ENCODE measurements at regions not wholly inside any gene's neighbourhood (a gene's known extent, or its start where the extent isn't known, plus 50 kb on each side); places are given as distances from the start of the nearest gene placed in this dataset.
A peak's percentile ranks its signal among the peaks of the same experiment; 100 is the strongest.

GRCh38 chr10:57880446-57881227 lies 387.1 kb downstream of the IPMK start:
- peak; percentile 59 for DNase-seq (ENCODE audit: low read depth)

GRCh38 chr10:57874810-57875209 lies 392.9 kb downstream of the IPMK start:
- no peak for DNase-seq (ENCODE audit: low read depth)

DNA sequence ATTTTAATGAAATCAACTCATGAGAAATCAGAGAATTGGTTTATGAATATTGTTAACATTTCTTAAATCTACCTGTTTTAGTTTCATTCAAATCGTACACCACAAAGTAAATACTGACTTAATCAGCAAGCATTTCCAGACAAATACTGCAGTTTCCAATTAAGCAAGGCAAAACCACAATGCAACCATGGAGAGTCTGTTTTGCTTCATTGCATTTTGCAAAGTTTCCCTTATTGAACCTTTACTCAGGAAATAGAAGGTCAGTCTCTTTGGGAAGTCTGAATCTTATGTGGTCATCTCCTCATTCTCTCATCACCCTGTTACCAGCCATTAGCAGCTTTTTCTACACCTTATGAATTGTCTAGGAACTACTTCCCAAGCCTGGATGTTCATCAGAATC lies 400.5 kb downstream of the IPMK start:
- peak; percentile 92 for DNase-seq (ENCODE audit: low read depth)

GRCh38 chr10:57864765-57865680 lies 402.7 kb downstream of the IPMK start:
- peak; percentile 80 for DNase-seq (ENCODE audit: low read depth)

DNA sequence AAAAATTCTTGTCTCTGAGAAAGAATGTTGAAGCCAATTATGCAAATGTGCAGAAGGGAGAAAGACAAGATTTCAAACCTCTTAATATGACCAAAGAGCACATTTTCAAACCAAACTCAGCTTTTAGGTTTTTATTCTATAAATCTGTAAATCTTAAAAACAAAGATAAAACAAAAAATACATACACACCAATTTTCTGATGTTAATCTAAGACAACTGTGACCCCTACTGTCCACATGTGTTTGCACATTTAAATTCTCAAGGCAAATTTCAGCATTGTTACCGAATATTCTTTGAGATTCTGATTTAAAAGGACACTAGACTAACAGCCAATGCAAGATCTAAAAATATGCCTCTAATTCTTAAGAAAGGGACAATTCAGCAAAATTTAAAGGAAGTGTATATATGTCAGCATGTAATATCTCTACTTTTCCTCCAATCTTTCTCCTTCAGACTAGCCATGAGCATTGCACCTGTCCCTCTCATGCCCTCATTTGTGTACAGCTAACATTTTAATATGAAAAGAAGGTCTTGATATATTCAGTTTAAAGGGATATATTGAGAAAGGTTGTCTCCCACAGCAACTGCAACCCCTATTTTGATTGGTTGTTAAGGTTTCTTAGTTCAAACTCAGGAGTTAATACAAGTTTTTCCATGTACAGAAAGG lies 417.9 kb downstream of the IPMK start:
- DNase-seq (ENCODE audit: low read depth), result peak; percentile 28

DNA sequence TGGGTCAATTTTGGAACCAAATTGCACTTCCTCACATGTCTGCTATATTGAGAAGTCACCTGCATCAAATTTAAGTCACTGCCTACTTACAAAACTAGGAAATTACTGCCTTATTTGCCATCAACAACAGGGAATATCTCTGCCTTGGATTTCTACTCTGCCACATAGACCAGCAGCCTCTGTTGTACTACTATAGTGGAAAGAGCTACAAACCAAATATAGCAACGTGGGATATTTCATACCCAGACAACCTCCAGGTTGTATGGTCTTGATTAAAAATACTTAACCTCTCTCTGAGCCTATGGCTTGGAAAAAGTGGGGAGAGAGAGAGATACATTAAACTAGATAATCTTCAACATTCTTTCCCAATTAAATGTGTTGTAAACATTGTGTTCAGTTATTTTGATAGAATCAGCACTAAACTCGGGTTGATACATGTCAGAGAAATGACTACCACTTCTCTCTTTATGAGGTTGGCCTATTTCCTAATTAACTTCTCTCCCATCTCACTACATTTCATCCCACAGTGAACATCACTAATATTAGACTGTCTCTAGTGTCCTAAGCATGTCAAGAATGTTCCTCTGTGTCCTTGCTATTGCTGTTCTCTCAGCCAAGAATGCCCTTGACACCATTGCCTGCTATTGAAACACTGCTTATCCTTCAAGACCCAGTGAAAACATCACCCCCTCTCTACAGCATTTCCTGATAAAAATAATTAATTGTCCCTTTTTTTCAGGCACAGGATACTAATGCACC lies 421.2 kb downstream of the IPMK start:
- no peak for DNase-seq (ENCODE audit: low read depth)

DNA sequence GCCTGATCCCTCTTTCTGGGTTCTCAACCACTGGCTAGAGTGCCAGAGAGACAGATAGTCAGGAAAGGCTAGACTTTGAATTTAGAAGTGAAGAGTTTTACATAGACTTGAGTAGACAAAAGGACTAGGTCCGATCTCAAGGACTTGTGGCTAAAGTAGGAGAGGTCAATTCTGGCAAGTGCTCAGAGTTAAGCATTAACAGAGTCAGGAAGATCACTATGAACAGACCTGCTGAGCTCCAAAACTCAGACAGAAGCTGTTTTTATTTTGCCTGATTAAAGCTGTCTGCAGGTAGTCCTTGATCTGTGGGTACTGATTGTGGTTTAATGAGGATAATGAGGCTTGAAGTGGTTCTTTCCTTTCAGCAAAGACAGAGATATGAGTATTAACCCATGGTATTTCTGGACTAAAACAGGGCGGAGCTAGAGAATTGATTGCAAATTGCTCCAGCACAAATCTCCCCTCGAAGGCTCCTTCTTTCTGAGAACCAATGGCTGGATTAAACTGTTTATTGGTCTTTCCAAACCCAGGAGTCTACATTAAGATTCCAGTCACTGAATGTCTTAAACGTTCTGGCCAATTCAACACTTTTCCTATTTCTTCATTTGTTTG lies 423.2 kb downstream of the IPMK start:
- peak; percentile 80 for DNase-seq (ENCODE audit: low read depth)

DNA sequence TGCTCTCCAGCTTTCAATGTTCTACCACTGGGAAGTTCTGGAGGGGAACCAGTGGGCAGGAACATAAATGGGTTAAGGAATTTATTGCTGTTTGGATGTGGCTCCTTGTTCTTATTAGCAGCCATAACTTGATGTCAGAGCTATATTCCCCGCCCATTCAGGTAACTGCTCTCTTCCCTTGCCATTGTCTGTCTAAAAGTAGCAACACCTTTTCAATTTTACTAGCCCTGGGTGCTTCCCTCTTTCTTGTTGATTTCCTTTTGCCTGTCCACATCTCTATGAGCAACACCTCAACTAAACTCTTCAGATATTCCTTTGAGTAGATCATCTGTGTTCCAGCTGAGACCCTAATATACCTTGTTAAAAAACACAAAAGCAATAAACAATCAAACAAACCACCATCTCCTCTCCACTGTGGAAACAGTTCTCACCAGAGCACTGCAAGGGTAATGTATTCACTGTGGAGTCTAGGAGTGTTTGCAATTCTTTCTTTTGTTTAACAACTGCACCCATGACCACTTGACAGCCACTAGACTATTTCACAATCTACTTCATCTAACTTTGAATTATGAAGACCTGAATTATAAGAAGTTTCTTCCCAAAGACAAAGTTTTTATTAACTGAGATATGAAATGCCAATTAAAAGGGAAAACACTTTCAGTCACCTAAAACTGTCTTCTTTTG lies 436.7 kb downstream of the IPMK start:
- DNase-seq (ENCODE audit: low read depth), result peak; percentile 6

- no peak for DNase-seq (ENCODE audit: low read depth)
These were observed 442.7 kb downstream of the IPMK start for GRCh38 chr10:57825015-57825414.

GRCh38 chr10:57823398-57823797 lies 444.3 kb downstream of the IPMK start:
- DNase-seq (ENCODE audit: low read depth), result no peak

DNA sequence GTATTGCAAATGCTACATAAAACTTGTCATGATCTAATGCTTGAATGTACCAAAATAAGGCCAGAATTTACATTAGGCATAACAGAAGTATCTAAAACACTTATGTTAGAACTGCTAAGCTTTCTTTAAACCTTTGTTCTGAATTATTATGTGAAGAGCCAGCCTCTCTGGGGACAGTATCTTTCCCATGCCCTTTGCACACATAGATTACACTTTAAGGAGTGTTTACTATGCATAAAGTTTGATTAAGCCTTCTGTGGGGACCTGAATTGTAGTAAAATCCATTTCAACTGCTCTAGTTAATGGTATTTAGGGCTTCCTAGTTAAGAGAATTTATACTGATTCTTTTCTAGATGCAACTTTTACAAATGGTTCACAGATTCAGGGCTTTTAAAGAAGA lies 444.7 kb downstream of the IPMK start:
- no peak for DNase-seq (ENCODE audit: low read depth)

DNA sequence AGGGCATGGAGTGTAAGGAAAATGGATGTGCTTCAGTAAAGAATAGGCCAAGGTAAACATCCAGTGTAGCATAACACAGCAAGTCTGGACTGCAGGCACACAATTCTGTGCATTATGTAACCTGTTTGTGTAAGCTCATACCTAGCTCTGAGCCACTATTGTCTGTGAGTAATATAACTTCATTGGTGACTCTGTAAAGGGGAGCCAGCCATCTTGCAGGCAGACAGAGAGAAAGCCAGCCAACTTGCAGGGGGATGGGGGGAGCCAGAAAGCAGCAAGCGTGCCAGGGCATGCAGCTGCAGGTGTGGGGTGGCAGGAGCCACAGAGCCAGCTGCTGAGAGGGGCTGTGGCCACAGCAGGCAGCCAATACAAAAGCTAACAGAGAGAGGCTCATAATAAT lies 449.2 kb downstream of the IPMK start:
- DNase-seq (ENCODE audit: low read depth), result no peak

- no peak for DNase-seq (ENCODE audit: low read depth)
These were observed 450.0 kb downstream of the IPMK start for GRCh38 chr10:57817741-57818140.

DNA sequence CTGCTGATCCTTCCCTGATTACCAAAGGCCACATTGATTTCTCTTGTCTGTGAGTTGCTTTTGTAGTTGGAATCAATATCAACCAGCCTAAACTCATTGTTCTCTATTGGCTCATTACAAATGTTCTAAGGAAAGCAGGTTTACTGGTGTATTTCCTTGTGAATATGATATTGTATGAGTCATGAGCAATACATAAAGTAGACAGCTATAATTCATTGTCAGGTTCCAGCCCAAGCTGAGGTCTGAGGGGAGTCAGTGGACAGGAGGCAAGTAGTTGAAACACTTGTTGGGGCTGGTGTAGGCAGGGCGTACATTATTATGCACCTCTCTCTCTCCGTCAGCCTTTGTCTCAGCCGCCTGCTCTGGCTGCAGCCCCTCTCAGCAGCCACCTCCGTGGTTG lies 451.7 kb downstream of the IPMK start:
- no peak for DNase-seq (ENCODE audit: low read depth)

- no peak for DNase-seq (ENCODE audit: low read depth)
These were observed 457.7 kb downstream of the IPMK start for GRCh38 chr10:57809961-57810360.

DNA sequence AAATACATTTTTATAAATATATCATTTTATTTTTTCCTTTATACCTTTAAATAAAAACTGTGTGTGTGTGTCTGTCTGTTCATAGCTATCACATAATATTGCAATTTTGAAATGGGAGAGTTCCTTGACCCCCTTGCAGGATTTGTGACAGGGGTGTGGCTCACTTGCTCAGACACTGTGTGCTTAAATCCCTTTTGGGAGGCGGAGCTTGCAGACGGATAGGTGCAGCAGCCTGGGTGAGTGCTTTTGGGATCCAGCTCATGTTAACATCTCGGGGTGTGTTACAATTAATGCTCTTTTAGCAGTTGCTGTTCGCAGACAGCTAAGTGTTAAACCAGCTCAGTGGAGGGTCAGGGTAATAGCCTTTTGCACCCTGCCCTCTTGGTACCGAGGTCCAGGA lies 459.8 kb downstream of the IPMK start:
- no peak for DNase-seq (ENCODE audit: low read depth)

DNA sequence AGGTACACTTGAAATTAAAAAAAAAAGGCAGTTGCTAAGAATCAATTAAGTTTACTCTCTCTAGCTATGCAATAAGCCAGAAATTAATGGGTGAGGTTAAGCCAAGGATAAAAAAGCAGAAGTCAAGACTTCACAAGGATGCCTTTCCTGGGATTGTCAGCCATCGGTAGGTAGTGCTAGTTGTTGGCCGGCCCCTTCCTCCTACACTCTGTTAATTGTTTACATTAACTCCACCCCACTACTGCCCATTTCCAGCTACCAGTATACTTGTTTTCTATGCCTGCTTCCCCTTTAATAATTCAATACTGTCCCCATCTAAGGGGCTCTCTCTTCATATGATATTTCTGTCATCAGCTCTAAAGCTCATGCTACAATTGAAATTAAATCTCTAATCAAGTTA lies 461.0 kb downstream of the IPMK start:
- DNase-seq (ENCODE audit: low read depth), result no peak

- DNase-seq (ENCODE audit: low read depth), result no peak
These were observed 468.1 kb downstream of the IPMK start for GRCh38 chr10:57799625-57800024.

GRCh38 chr10:57798830-57799229 lies 468.9 kb downstream of the IPMK start:
- no peak for DNase-seq (ENCODE audit: low read depth)

GRCh38 chr10:57791546-57791945 lies 476.1 kb downstream of the IPMK start:
- DNase-seq (ENCODE audit: low read depth), result peak; percentile 25

GRCh38 chr10:57790703-57791102 lies 477.0 kb downstream of the IPMK start:
- DNase-seq (ENCODE audit: low read depth), result no peak
